ENCODE measurements at regions not wholly inside any gene's neighbourhood (a gene's known extent, or its start where the extent isn't known, plus 50 kb on each side); places are given as distances from the start of the nearest gene placed in this dataset.

DNA sequence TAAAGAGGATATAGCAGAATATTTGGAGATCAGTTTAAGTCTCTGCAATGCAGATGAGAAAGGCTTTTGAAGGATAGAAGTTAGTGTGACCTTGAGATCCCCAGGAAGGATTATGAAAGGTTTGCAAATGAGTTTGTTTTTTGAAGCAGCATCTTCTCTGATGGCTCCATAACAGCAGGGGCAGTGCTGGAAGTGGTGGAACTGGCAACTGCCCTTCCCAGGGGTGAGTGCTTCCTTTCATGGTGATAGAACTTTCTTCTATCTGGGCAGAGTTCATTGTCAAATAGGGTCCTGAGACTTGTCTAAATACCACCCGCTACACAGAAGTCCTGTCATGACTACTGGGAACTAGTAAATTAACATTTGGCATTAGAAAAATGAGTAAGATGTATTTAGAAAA is 314.2 kb upstream of the MCTP2 start:
- H3K4me3 ChIP-seq, result no peak overlapping the region
- 97 to 100% methylated on average over 1 of the region's 1 CpG for WGBS, 2 donors
- no peaks in the 10 kb centered on the region for H3K27me3 ChIP-seq
- H3K9me3 ChIP-seq, result no peaks in the 10 kb centered on the region
- no peaks in the 10 kb centered on the region for H3K36me3 ChIP-seq (replicated peaks in 1 of 2; ENCODE audit: insufficient read depth in 1 of 2, low read depth in 2 of 2)
- no peak overlapping the region for H3K27ac ChIP-seq
- intact Hi-C loops (cut with DNase I), result no loop called here
- DNase-seq (no peak), ATAC-seq (no peak)
- no peaks in the 10 kb centered on the region for H3K4me1 ChIP-seq
- TF ChIP-seq POLR2A (IDR thresholded peaks at IDR 0.05), result no peak
- TF ChIP-seq, protein P1, sequence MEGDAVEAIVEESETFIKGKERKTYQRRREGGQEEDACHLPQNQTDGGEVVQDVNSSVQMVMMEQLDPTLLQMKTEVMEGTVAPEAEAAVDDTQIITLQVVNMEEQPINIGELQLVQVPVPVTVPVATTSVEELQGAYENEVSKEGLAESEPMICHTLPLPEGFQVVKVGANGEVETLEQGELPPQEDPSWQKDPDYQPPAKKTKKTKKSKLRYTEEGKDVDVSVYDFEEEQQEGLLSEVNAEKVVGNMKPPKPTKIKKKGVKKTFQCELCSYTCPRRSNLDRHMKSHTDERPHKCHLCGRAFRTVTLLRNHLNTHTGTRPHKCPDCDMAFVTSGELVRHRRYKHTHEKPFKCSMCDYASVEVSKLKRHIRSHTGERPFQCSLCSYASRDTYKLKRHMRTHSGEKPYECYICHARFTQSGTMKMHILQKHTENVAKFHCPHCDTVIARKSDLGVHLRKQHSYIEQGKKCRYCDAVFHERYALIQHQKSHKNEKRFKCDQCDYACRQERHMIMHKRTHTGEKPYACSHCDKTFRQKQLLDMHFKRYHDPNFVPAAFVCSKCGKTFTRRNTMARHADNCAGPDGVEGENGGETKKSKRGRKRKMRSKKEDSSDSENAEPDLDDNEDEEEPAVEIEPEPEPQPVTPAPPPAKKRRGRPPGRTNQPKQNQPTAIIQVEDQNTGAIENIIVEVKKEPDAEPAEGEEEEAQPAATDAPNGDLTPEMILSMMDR (IDR thresholded peaks at IDR 0.05), result no peak

DNA sequence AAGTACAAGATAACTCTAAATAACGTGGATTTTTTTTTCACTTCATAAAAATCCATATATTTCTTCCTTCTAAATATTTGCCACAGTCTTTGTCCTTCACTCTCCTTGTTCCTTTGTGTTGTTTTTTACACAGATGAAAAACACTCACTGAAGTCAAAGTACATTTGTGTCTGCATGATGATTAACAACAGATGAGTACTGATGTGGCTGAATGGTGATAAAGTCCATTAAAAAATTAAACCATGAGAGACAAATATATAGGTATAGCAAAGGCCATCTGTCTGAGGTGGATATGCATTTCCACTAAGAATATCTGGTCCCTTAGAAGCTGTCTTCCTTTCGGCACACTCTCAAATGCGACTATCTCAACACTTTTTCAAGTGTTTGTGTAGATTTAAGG is 317.5 kb upstream of the MCTP2 start:
- ATAC-seq, result no peak
- intact Hi-C loops (cut with DNase I), result no loop called here

DNA sequence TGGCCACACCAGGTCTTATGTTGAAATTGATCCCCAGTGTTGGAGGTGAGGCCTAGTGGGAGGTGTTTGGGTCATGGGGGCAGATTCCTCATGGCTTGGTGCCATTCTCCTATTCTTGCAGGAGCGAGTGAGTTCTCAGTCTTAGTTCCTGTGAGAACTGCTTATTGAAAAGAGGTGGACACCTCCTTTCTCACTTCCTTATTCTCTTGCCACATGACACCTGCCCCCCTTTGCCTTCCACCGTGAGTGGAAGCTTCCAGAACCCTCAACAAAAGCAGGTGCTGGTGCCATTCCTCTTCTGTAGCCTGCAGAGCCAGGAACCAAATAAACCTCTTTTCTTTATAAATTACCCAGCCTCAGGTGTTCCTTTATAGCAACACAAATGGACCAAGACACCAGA is 318.1 kb upstream of the MCTP2 start:
- no peak for DNase-seq
- 59 to 76% methylated on average over 2 of the region's 2 CpGs for WGBS, 2 donors
- intact Hi-C loops (cut with DNase I), result no loop called here

More for the DNA sequence above, 317.5 kb upstream of the MCTP2 start:
- Histone ChIP-seq H3K4me3 (no peak overlapping the region), H3K4me1 (no peaks in the 10 kb centered on the region), H3K36me3 (replicated peaks in 1 of 2; ENCODE audit: insufficient read depth in 1 of 2, low read depth in 2 of 2) (no peaks in the 10 kb centered on the region), H3K27ac (no peak overlapping the region), H3K9me3 (no peaks in the 10 kb centered on the region), H3K27me3 (no peaks in the 10 kb centered on the region)
- TF ChIP-seq POLR2A (IDR thresholded peaks at IDR 0.05), result no peak
- TF ChIP-seq, protein P1 (IDR thresholded peaks at IDR 0.05), result no peak
- no peak for DNase-seq
- 75 to 76% methylated on average over 3 of the region's 3 CpGs for WGBS, 2 donors

DNA sequence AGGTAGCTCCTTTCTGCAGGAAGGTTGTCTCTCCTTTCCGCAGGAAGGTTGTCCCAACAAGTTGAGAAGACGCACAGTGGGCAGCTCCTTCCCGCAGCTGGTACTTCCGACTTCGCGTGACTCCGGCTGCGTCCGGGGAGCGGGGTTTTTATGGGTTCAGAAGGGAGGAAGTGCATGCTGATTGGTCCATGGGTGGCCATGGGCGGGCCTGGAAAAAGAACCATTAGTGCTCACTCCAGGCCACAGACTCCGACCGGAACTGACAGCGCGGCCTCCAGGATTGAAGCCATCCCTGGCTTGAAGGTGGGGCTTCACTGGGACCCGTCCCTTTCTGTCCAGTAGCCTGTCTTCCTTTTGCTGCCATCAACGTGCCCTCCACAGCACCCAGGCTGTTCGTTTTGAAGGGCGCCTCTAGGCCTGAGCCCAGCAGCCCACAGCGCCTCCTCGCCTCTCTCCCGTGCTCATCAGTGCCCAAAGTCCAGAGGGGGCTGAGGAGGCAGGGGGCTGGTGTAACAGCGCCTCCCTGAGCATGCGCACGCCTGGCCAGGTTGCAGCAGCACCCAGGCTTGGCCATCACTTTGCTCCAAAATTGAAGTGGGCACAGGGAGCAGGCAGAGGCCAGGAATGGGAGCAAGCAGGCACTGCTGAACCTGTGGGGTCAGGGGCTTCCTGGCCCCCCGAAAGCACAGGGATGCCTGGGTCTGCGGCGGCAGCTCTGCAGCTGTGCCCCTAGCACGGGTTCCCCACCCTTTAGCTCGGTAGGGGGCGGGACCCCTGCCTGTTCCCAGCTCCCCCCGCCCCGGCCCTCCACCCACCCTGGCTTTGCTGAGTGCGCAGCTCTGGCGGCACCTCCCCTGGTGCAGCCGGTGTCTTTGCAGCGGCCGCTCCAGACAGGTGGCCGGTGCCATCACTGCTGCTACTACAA is 330.6 kb upstream of the MCTP2 start:
- H3K36me3 ChIP-seq (replicated peaks in 1 of 2; ENCODE audit: insufficient read depth in 1 of 2, low read depth in 2 of 2), result no peaks in the 10 kb centered on the region
- WGBS, 2 donors, result 85 to 86% methylated on average over 28 to 36 of the region's 39 CpGs
- no peak overlapping the region for H3K4me3 ChIP-seq
- no peak for TF ChIP-seq POLR2A (IDR thresholded peaks at IDR 0.05)
- TF ChIP-seq, protein P1 (IDR thresholded peaks at IDR 0.05), result no peak
- ATAC-seq (no peak), DNase-seq (no peak)
- no peak overlapping the region for H3K27ac ChIP-seq
- intact Hi-C loops (cut with DNase I), result no loop called here
- no peaks in the 10 kb centered on the region for H3K27me3 ChIP-seq
- no peaks in the 10 kb centered on the region for H3K4me1 ChIP-seq
- no peaks in the 10 kb centered on the region for H3K9me3 ChIP-seq

More for the DNA sequence above, 318.1 kb upstream of the MCTP2 start:
- H3K27ac ChIP-seq, result no peak overlapping the region
- H3K9me3 ChIP-seq, result no peaks in the 10 kb centered on the region
- H3K4me1 ChIP-seq, result no peaks in the 10 kb centered on the region
- H3K4me3 ChIP-seq, result no peak overlapping the region
- TF ChIP-seq POLR2A (IDR thresholded peaks at IDR 0.05), result no peak
- TF ChIP-seq, protein P1 (IDR thresholded peaks at IDR 0.05), result no peak
- no peaks in the 10 kb centered on the region for H3K27me3 ChIP-seq
- H3K36me3 ChIP-seq (replicated peaks in 1 of 2; ENCODE audit: insufficient read depth in 1 of 2, low read depth in 2 of 2), result no peaks in the 10 kb centered on the region
- no peak for ATAC-seq

DNA sequence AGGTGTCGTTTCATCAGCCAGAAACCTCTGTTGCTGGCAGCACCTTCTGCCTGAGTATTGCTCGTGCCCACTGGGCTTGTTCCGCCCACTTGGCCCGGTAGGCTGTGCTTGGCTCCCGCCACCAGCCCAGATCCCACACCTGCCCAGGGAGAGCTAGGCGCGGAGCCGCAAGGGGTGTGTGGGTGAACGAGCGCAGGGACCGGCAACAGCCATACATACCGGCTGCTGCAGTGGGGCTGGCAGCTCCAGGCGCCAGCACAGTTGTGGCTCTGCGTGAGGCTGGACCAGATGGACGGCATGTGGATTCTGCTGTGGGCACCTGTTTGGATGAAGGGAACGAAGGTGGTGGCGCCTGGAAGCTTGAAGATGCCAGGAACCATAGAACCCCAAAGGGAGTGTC is 331.5 kb upstream of the MCTP2 start:
- WGBS, 2 donors, result 84 to 91% methylated on average over 8 to 17 of the region's 17 CpGs
- ATAC-seq, result no peak

More for the DNA sequence above, 331.5 kb upstream of the MCTP2 start:
- intact Hi-C loops (cut with DNase I), result no loop called here
- H3K4me1 ChIP-seq, result no peaks in the 10 kb centered on the region
- H3K36me3 ChIP-seq (replicated peaks in 1 of 2; ENCODE audit: insufficient read depth in 1 of 2, low read depth in 2 of 2), result no peaks in the 10 kb centered on the region
- H3K27ac ChIP-seq, result no peak overlapping the region
- no peaks in the 10 kb centered on the region for H3K9me3 ChIP-seq
- DNase-seq, result no peak
- H3K27me3 ChIP-seq, result no peaks in the 10 kb centered on the region
- no peak overlapping the region for H3K4me3 ChIP-seq
- TF ChIP-seq, protein P1 (IDR thresholded peaks at IDR 0.05), result no peak
- TF ChIP-seq POLR2A (IDR thresholded peaks at IDR 0.05), result no peak
